GM12864 (cell line): ENCODE measurements at regions not wholly inside any gene's neighbourhood (a gene's known extent, or its start where the extent isn't known, plus 50 kb on each side); places are given as distances from the start of the nearest gene placed in this dataset.

ENCODE experiments used
- DNase-seq: peaks from one replicate; pipeline ENCODE4 v3.0.0-alpha.2; 2011; ENCODE audit warnings: low read depth
- H3K4me3 ChIP-seq: 2 replicates; pipeline ENCODE4 v1.5.1; 2011; ENCODE audit warnings: mild to moderate bottlenecking, low read depth, low read length, control low read depth
- CTCF ChIP-seq: IDR thresholded peaks from 2 replicates; pipeline ENCODE4 v1.5.1; 2011; ENCODE audit warnings: low read depth, mild to moderate bottlenecking, moderate library complexity, low read length, control low read depth, inconsistent platforms; ENCODE audit errors: missing control alignments

- TF ChIP-seq CTCF: no peak
- H3K4me3 ChIP-seq: no peak overlapping the region
- no peak for DNase-seq
Observed at GRCh38 chr19:30090476-30090875, 148.4 kb downstream of the URI1 start.

- DNase-seq: no peak
- H3K4me3 ChIP-seq: no peak overlapping the region
- no peak for TF ChIP-seq CTCF
Observed at GRCh38 chr19:30090963-30091362, 148.9 kb downstream of the URI1 start.

- no peak overlapping the region for H3K4me3 ChIP-seq
- no peak for TF ChIP-seq CTCF
- DNase-seq: no peak
Observed at GRCh38 chr19:30091456-30091855, 149.4 kb downstream of the URI1 start.

GRCh38 chr19:30091856-30092255, 149.8 kb downstream of the URI1 start:
- no peak for DNase-seq
- H3K4me3 ChIP-seq: no peak overlapping the region
- TF ChIP-seq CTCF: no peak

- no peak for DNase-seq
- no peak for TF ChIP-seq CTCF
- H3K4me3 ChIP-seq: no peak overlapping the region
Observed at GRCh38 chr19:30092721-30093569, 150.9 kb downstream of the URI1 start.

- H3K4me3 ChIP-seq: no peak overlapping the region
- no peak for DNase-seq
- no peak for TF ChIP-seq CTCF
Observed at GRCh38 chr19:30093966-30094755, 152.1 kb downstream of the URI1 start.
